Liver (tissue), 3 donors: ENCODE measurements at regions not wholly inside any gene's neighbourhood (a gene's known extent, or its start where the extent isn't known, plus 50 kb on each side); places are given as distances from the start of the nearest gene placed in this dataset.

Experiments used
- ATF3 ChIP-seq: IDR thresholded peaks from 2 replicates; pipeline ENCODE4 v1.6.1; 2016; ENCODE audit warnings: antibody characterized with exemption
- CTCF ChIP-seq: fragments of 150-350 bp; IDR thresholded peaks from 2 replicates; pipeline ENCODE4 v1.5.1; 2017; ENCODE audit warnings: improper control_type of control experiment, low read depth, low read length; ENCODE audit not compliant: missing input control
- donor health status: healthy.
- donor health status: healthy.

GRCh38 chr9:86695910-86696424 lies 251.3 kb downstream of the GAS1 start:
- no peak for TF ChIP-seq ATF3
- no peak for TF ChIP-seq CTCF
